ACC112 (cell line): ENCODE measurements at regions not wholly inside any gene's neighbourhood (a gene's known extent, or its start where the extent isn't known, plus 50 kb on each side); places are given as distances from the start of the nearest gene placed in this dataset.

ENCODE experiments used
- H2AFZ ChIP-seq: fragments of 200-600 bp; sonication (generic); one replicate; pipeline ENCODE4 v1.6.0; 2017; ENCODE audit warnings: antibody characterized with exemption, low read length; ENCODE audit not compliant: unreplicated experiment
- H3K27ac ChIP-seq: fragments of 200-600 bp; sonication (generic); 2 replicates; pipeline ENCODE4 v1.5.1; 2014; ENCODE audit warnings: low read depth, mild to moderate bottlenecking, antibody characterized with exemption, low read length, moderate library complexity
- H3K27me3 ChIP-seq: fragments of 200-600 bp; sonication (generic); 2 replicates; pipeline ENCODE4 v1.6.1; 2014; ENCODE audit warnings: mild to moderate bottlenecking, antibody characterized with exemption, low read length, moderate library complexity, mixed read lengths; ENCODE audit not compliant: insufficient read depth
- H3K36me3 ChIP-seq: fragments of 200-600 bp; sonication (generic); 2 replicates; pipeline ENCODE4 v1.6.1; 2016; ENCODE audit warnings: mild to moderate bottlenecking, antibody characterized with exemption, low read length, moderate library complexity, mixed read lengths; ENCODE audit not compliant: insufficient read depth
- H3K4me1 ChIP-seq: fragments of 200-600 bp; sonication (generic); one replicate; pipeline ENCODE4 v1.6.1; 2016; ENCODE audit warnings: low read length, mixed read lengths; ENCODE audit not compliant: insufficient read depth, unreplicated experiment, control insufficient read depth
- H3K4me3 ChIP-seq: fragments of 200-600 bp; sonication (generic); 2 replicates; pipeline ENCODE4 v1.5.1; 2014; ENCODE audit warnings: mild to moderate bottlenecking, low read depth, low read length
- H3K79me2 ChIP-seq: fragments of 200-600 bp; sonication (generic); one replicate; pipeline ENCODE4 v1.6.0; 2016; ENCODE audit warnings: low read length; ENCODE audit not compliant: control insufficient read depth, unreplicated experiment, insufficient read depth

GRCh38 chr7:68676813-68677535 lies 921.3 kb upstream of the AUTS2 start:
- no peaks in the 10 kb centered on the region for H3K4me1 ChIP-seq
- no peak overlapping the region for H3K27ac ChIP-seq
- no peak overlapping the region for H2AFZ ChIP-seq
- H3K27me3 ChIP-seq = no peaks in the 10 kb centered on the region
- no peaks in the 10 kb centered on the region for H3K79me2 ChIP-seq
- H3K4me3 ChIP-seq = no peak overlapping the region
- no peaks in the 10 kb centered on the region for H3K36me3 ChIP-seq

DNA sequence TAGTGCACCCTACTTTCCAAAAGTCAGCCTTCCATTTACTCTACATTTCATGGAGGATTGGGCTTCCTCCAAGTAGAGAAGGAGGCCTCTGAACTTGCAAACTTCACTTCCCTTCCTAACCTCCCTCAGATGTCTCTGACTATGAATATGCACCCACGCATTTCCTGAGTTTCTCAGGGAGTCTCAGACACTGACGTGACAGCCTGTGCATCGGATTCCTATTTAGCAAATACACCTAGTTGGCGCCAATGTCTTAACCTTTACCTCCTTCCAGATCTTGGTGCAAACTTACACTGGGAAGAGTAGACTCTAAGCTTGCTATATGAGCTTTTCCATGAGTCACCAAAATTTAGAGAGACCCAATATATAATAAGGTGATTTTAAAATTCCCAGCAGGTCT lies 920.1 kb upstream of the AUTS2 start:
- Histone ChIP-seq H3K27me3 (no peaks in the 10 kb centered on the region), H3K4me3 (no peak overlapping the region), H3K4me1 (no peaks in the 10 kb centered on the region), H2AFZ (no peak overlapping the region), H3K27ac (no peak overlapping the region), H3K36me3 (no peaks in the 10 kb centered on the region), H3K79me2 (no peaks in the 10 kb centered on the region)

DNA sequence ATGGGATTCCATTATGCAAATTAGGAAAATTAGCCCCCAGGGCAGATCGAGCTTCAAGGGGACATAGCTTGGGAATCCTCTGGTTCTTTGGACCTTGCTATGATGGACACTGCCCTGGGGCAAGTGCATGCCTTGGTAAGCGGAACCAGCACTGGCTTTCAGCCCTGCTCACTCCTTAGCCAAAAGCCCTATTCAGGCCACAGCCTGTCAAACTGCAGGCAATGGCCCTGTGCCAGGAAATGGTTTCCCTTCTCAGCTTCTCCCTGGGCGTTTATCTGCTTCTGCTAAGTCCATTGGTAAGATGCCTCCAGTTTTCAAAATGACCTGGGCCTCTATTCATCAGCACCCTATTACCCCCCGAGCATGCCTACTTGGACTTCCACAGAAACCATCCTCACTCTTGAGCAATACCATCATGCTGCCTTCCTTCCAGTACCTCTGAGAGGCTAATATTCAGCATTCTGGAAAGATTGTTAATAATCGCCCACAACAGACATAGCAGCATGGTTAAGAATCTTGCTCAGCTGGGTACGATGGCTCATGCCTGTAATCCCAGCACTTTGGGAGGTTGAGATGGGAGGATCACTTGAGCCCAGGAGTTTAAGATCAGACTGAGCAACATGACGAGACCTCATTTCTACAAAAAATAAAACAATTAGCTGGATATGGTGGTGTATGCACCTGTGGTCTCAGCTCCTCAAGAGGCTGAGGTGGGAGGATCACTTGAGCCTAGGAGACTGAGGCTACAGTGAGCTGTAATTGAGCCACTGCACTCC lies 918.6 kb upstream of the AUTS2 start:
- H2AFZ ChIP-seq = no peak overlapping the region
- no peak overlapping the region for H3K27ac ChIP-seq
- H3K4me1 ChIP-seq = no peaks in the 10 kb centered on the region
- H3K79me2 ChIP-seq = no peaks in the 10 kb centered on the region
- no peak overlapping the region for H3K4me3 ChIP-seq
- no peaks in the 10 kb centered on the region for H3K27me3 ChIP-seq
- no peaks in the 10 kb centered on the region for H3K36me3 ChIP-seq

DNA sequence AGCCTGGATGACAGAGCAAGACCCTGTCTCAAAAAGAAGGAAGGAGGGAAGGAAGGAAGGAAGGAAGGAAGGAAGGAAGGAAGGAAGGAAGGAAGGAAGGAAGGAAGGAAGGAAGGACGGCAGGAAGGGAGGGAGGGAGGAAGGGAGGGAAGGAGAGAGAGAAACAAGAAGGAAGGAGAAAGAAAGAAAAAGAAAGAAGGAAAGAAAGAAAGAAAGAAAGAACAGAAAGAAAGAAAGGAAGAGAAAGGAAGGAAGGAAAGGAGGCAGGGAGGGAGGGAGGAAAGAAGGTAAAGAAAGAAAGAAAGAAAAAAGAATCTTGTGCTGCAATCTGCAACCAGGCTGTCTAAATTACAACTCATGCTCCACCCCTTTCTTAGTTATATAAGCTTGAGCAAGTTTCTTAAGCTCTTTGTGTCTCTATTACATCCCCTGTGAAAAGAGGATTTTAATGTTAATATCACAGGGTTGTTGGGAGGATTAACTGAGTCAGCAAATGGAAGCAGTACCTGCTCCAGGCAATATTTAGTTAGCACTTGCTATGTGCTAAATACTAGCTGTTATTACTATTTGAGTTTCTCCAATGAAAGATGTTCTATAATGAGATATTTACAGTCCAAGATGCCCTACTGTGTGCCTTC lies 917.9 kb upstream of the AUTS2 start:
- Histone ChIP-seq H3K36me3 (no peaks in the 10 kb centered on the region), H3K4me3 (no peak overlapping the region), H3K79me2 (no peaks in the 10 kb centered on the region), H3K27me3 (no peaks in the 10 kb centered on the region), H3K4me1 (no peaks in the 10 kb centered on the region), H3K27ac (no peak overlapping the region), H2AFZ (no peak overlapping the region)

DNA sequence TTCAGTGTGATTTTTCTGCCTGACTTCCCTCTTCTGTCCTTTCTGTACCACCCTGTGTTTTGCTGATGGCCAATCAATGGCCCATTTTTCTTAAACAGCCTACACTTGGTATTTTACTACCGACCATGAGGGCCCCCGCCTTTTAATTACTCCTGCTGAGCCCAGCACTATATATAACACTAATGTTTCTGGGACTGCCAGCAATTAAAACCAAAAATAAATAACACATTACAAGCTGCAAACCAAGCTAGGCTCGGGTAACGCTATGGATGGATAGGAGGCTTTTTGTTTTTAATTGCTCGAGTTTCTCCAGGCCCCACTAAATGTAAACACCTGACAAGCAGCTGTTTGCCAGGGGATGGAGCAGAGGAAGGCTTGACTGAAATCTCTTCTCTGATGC lies 915.4 kb upstream of the AUTS2 start:
- H3K4me3 ChIP-seq = no peak overlapping the region
- no peak overlapping the region for H3K27ac ChIP-seq

DNA sequence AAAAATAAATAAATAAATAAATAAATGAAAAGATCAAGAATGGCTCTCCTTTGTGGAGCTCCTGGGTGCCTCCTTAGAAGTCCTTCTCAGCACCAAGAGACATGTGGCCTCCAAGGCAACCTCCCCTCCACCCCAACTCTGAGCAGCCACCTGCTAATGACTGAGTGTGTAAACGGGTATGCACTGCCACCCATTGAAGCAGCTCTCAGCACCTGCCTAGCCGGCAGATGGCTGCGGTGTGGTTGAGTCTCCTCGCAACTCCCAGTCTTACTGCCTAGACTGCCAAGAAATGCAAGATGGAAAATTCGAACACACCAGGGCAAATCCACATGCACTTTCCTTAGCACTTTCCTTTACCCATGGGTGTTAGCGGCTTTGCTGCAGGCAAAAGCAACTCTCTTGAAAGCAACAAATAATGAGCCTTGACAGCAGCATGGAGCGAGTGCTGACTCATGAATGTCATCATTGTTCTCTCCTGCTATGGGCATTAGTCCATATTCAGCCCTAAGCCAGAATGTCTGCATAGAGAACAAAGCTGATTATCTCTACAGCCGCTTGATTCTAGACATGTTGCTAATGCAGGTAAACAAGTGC lies 913.9 kb upstream of the AUTS2 start:
- Histone ChIP-seq H3K79me2 (no peaks in the 10 kb centered on the region), H3K27ac (no peak overlapping the region), H3K27me3 (no peaks in the 10 kb centered on the region), H3K36me3 (no peaks in the 10 kb centered on the region), H3K4me3 (no peak overlapping the region), H2AFZ (no peak overlapping the region), H3K4me1 (no peaks in the 10 kb centered on the region)

More for the DNA sequence above, 915.4 kb upstream of the AUTS2 start:
- Histone ChIP-seq H3K36me3 (no peaks in the 10 kb centered on the region), H3K79me2 (no peaks in the 10 kb centered on the region), H2AFZ (no peak overlapping the region), H3K4me1 (no peaks in the 10 kb centered on the region), H3K27me3 (no peaks in the 10 kb centered on the region)

- H3K79me2 ChIP-seq = no peaks in the 10 kb centered on the region
- no peaks in the 10 kb centered on the region for H3K36me3 ChIP-seq
- no peak overlapping the region for H2AFZ ChIP-seq
- H3K27me3 ChIP-seq = no peaks in the 10 kb centered on the region
- no peak overlapping the region for H3K4me3 ChIP-seq
- H3K27ac ChIP-seq = no peak overlapping the region
- no peaks in the 10 kb centered on the region for H3K4me1 ChIP-seq
Measured at GRCh38 chr7:68684996-68685395, 913.3 kb upstream of the AUTS2 start.

DNA sequence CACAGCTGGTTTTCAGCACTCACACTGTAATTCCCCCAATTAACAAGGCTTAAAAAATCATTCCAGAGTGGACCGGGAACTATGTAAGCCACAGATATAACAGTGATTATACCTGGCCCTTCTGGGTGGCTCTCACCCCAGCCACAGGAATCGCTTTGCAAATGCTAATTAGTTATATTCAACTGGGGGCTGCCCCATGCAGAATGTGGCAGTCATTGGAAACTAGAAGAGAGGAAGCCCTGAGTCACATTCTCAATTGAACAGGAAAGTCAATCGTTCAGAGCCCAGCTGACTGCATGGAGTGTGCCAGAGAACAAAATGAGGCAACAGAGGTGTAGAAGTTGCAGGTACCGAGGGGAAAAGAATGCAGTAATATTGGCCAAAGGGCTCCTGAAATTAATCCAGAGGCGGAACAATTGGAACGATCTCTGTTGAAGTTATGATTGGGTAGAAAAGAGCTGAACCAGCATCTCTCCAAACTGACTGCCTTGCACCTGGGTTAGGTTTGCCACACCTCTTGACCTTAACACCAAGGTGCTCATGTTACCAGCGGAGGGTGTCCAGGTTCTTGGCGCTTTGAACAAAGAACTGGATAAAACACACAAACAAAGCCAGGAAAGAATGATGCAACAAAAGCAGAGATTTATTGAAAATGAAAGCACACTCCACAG lies 909.7 kb upstream of the AUTS2 start:
- Histone ChIP-seq H2AFZ (no peak overlapping the region), H3K79me2 (no peaks in the 10 kb centered on the region), H3K27ac (no peak overlapping the region), H3K4me1 (peaks cover 7% of the 10 kb centered on the region), H3K36me3 (no peaks in the 10 kb centered on the region), H3K4me3 (no peak overlapping the region), H3K27me3 (no peaks in the 10 kb centered on the region)

GRCh38 chr7:68689087-68689433 lies 909.2 kb upstream of the AUTS2 start:
- peaks cover 7% of the 10 kb centered on the region for H3K4me1 ChIP-seq
- no peak overlapping the region for H3K27ac ChIP-seq
- no peaks in the 10 kb centered on the region for H3K79me2 ChIP-seq
- H3K36me3 ChIP-seq = no peaks in the 10 kb centered on the region
- H2AFZ ChIP-seq = no peak overlapping the region
- no peaks in the 10 kb centered on the region for H3K27me3 ChIP-seq
- H3K4me3 ChIP-seq = no peak overlapping the region
